ENCODE measurements at regions not wholly inside any gene's neighbourhood (a gene's known extent, or its start where the extent isn't known, plus 50 kb on each side); places are given as distances from the start of the nearest gene placed in this dataset.

DNA sequence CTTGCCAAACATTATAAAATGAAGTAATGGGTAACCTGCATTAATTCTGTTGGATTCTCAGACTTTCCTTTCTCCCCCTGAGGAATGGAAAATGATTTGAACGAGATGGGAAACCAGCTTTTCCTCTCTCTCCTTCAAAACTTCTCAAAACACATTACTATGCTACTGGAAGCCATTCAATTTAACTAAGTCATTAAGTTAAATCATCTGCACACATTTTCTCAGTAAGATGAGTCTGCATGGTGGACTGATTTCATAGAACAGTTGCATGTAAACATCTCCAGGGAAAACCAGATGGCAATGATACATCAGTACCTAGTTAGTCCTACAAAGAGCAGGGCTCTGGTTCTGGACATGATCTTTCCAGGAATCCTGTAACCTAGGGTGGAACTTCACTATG is 59.9 kb downstream of the BMP4 start:
- Histone ChIP-seq H3K4me3 (no peak overlapping the region), H3K9me3 (no peaks in the 10 kb centered on the region), H3K36me3 (no peaks in the 10 kb centered on the region), H3K27me3 (no peaks in the 10 kb centered on the region), H3K4me1 (peaks cover 0 to 2% (median 0%) of the 10 kb centered on the region in 4 donors), H3K27ac (no peak overlapping the region)
- no peak for DNase-seq (ENCODE audit: low spot score in 2 of 2)
- TF ChIP-seq, protein P1, sequence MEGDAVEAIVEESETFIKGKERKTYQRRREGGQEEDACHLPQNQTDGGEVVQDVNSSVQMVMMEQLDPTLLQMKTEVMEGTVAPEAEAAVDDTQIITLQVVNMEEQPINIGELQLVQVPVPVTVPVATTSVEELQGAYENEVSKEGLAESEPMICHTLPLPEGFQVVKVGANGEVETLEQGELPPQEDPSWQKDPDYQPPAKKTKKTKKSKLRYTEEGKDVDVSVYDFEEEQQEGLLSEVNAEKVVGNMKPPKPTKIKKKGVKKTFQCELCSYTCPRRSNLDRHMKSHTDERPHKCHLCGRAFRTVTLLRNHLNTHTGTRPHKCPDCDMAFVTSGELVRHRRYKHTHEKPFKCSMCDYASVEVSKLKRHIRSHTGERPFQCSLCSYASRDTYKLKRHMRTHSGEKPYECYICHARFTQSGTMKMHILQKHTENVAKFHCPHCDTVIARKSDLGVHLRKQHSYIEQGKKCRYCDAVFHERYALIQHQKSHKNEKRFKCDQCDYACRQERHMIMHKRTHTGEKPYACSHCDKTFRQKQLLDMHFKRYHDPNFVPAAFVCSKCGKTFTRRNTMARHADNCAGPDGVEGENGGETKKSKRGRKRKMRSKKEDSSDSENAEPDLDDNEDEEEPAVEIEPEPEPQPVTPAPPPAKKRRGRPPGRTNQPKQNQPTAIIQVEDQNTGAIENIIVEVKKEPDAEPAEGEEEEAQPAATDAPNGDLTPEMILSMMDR (IDR thresholded peaks at IDR 0.05) = no peak
- no peak for TF ChIP-seq EP300 (IDR thresholded peaks at IDR 0.05)
- no peak for TF ChIP-seq POLR2A (IDR thresholded peaks at IDR 0.05)
- 43 to 48% methylated on average over 1 of the region's 1 CpG for WGBS, 2 donors

DNA sequence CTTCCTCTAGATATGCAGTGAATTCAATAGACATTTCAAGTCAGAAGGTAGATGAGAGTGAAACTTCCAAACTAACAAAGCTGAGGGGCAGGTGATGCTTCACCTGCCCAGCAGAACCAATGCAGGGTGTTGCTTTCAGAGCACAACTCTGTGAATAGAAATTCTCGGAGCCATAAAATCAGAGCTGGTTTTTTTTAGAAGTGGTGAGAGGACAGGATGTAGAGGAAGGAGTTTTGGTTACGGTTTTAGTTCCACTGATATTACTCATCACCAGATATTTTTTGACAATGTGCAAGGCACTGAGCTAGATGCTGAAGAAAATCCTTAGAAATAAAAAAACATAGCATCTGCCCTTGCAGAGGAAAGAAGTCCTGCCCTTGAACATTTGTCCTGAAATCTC is 62.2 kb downstream of the BMP4 start:
- no peaks in the 10 kb centered on the region for H3K36me3 ChIP-seq
- H3K27me3 ChIP-seq = no peaks in the 10 kb centered on the region
- H3K27ac ChIP-seq = no peak overlapping the region
- peaks cover 0 to 10% (median 0%) of the 10 kb centered on the region in 4 donors for H3K4me1 ChIP-seq
- H3K4me3 ChIP-seq = no peak overlapping the region
- TF ChIP-seq, protein P1 (IDR thresholded peaks at IDR 0.05) = no peak
- no peak for TF ChIP-seq EP300 (IDR thresholded peaks at IDR 0.05)
- TF ChIP-seq POLR2A (IDR thresholded peaks at IDR 0.05) = no peak
- no peaks in the 10 kb centered on the region for H3K9me3 ChIP-seq
- no peak for DNase-seq (ENCODE audit: low spot score in 2 of 2)
- 41 to 50% methylated on average over 2 of the region's 2 CpGs for WGBS, 2 donors

DNA sequence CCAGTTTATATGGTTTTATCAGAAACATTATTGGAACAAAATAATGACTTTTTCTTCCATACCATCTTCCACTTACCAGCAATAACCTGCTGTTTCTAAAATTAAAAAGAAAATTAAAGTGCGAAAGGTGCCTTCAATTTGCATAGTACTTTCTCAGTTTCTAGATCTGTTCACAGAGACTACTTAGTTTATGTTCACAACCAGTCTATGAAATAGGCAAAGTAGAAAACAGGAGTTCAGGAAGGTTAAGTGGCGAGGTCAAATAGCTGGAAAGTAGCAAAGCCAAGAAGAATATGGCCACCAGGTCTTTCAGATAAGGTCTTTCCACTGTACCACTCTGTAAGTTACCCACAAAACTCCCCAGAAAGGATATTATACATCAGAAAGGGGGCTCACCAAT is 63.3 kb downstream of the BMP4 start:
- H3K4me1 ChIP-seq = peaks cover 0 to 10% (median 0%) of the 10 kb centered on the region in 4 donors
- H3K27ac ChIP-seq = no peak overlapping the region
- no peak for DNase-seq (ENCODE audit: low spot score in 2 of 2)
- WGBS, 2 donors = 89 to 93% methylated on average over 2 of the region's 2 CpGs
- no peaks in the 10 kb centered on the region for H3K27me3 ChIP-seq
- H3K4me3 ChIP-seq = no peak overlapping the region
- TF ChIP-seq POLR2A (IDR thresholded peaks at IDR 0.05) (no peak), EP300 (IDR thresholded peaks at IDR 0.05) (no peak)
- TF ChIP-seq, protein P1 (IDR thresholded peaks at IDR 0.05) = no peak
- no peaks in the 10 kb centered on the region for H3K36me3 ChIP-seq
- H3K9me3 ChIP-seq = no peaks in the 10 kb centered on the region

DNA sequence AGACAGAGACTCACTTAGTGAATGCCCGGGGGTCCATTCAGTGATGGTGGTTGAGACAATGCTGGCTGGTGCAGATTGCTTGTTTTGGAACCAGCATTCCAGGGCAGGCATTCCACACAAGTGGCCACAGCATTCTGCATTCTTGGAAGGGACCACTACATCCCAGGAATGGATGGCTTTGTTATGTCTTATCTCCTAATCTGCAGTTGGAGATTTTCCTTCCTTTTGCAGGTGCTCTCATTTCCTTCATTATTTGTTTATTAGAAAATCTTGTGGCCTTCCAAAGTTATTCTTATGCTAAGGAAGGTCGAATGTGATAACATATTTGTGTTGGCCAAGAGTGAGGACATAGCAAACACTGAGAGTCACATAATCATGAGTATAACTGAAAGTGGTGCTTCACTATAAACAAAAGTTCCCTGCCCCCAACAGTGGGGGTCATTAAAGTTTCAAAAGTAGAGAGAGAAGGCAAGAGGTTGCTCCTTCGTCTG is 66.0 kb downstream of the BMP4 start:
- H3K4me3 ChIP-seq = no peak overlapping the region
- 23% methylated on average over 3 of the region's 3 CpGs for WGBS, 2 donors
- no peaks in the 10 kb centered on the region for H3K9me3 ChIP-seq
- H3K4me1 ChIP-seq = peaks cover 0 to 8% (median 0%) of the 10 kb centered on the region in 4 donors
- no peaks in the 10 kb centered on the region for H3K36me3 ChIP-seq
- no peak for DNase-seq (ENCODE audit: low spot score in 2 of 2)
- peak in 1 of 2 donors; percentile 28 for TF ChIP-seq EP300 (IDR thresholded peaks at IDR 0.05)
- TF ChIP-seq POLR2A (IDR thresholded peaks at IDR 0.05) = no peak
- TF ChIP-seq, protein P1 (IDR thresholded peaks at IDR 0.05) = no peak
- H3K27me3 ChIP-seq = no peaks in the 10 kb centered on the region
- no peak overlapping the region for H3K27ac ChIP-seq

DNA sequence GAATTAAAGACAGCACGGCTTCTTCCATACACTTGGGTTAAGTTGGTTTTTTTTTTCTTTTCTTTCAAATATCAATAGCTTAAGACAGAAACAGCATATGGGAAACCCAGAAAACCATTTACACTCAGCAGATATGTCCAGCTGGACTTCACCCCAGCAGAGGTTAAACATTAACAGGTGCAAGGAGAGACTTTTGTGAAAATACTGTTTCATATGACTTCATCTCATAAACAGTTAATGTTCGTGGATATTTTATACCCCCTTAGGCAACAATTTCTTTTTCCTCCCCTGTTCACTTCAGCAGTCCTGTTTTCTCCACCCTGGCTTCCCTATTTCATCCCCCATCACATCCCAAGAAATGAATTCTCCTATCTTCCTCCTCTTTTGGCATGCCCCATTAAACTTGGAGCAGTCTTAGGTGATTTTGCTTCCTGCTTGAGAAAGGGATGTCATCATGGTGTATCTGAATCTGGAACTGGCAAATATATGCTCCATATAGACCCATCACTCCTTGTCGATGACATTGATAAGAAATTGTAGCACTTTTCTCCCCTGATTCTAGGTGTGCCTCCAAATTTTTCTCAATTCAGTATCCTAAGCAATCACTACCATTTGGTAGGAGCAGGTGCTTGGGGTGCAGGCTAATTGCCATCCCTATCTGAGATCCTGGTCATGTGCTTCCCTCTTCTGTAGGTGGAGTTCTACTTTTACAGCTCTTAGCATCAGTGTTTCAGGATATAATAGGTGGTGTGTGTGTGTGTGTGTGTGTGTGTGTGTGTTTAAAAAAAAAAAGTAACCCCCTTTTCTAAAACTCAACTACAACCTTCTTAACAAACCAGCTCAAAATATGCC is 67.9 kb downstream of the BMP4 start:
- 85 to 87% methylated on average over 3 of the region's 3 CpGs for WGBS, 2 donors
- H3K27me3 ChIP-seq = no peaks in the 10 kb centered on the region
- DNase-seq (ENCODE audit: low spot score in 2 of 2) = no peak
- no peaks in the 10 kb centered on the region for H3K9me3 ChIP-seq
- H3K4me1 ChIP-seq = peaks cover 0 to 8% (median 0%) of the 10 kb centered on the region in 4 donors
- H3K36me3 ChIP-seq = no peaks in the 10 kb centered on the region
- TF ChIP-seq, protein P1 (IDR thresholded peaks at IDR 0.05) = no peak
- TF ChIP-seq EP300 (IDR thresholded peaks at IDR 0.05) = no peak
- TF ChIP-seq POLR2A (IDR thresholded peaks at IDR 0.05) = no peak
- no peak overlapping the region for H3K27ac ChIP-seq
- H3K4me3 ChIP-seq = no peak overlapping the region
